ENCODE measurements at regions not wholly inside any gene's neighbourhood (a gene's known extent, or its start where the extent isn't known, plus 50 kb on each side); places are given as distances from the start of the nearest gene placed in this dataset.

DNA sequence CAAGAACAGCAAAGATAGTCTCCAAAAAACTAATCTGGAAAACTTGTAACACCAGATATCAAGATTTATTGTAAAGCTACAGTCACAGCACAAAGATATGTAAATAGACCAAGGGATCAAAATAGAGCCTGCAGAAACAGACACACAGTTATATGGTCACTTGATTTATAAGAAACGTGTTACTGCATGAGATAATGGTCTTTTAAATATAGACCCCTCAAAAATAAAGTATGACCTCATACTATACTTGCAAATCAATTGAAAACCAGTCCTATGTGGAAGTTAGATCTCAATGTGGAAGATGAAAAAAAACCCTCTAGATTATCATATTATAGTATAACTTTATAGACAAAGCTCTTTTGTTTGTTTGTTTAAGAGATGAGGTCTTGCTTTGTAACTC, 247.3 kb upstream of the CNR1 start:
- TF ChIP-seq POLR2A (IDR thresholded peaks at IDR 0.05) = no peak
- TF ChIP-seq, protein P1, sequence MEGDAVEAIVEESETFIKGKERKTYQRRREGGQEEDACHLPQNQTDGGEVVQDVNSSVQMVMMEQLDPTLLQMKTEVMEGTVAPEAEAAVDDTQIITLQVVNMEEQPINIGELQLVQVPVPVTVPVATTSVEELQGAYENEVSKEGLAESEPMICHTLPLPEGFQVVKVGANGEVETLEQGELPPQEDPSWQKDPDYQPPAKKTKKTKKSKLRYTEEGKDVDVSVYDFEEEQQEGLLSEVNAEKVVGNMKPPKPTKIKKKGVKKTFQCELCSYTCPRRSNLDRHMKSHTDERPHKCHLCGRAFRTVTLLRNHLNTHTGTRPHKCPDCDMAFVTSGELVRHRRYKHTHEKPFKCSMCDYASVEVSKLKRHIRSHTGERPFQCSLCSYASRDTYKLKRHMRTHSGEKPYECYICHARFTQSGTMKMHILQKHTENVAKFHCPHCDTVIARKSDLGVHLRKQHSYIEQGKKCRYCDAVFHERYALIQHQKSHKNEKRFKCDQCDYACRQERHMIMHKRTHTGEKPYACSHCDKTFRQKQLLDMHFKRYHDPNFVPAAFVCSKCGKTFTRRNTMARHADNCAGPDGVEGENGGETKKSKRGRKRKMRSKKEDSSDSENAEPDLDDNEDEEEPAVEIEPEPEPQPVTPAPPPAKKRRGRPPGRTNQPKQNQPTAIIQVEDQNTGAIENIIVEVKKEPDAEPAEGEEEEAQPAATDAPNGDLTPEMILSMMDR (IDR thresholded peaks at IDR 0.05) = no peak
